Panc1 (cell line): ENCODE measurements at regions not wholly inside any gene's neighbourhood (a gene's known extent, or its start where the extent isn't known, plus 50 kb on each side); places are given as distances from the start of the nearest gene placed in this dataset.
"Not testable (repeated sequence)": the region's sequence is repeated elsewhere in the genome, so short reads cannot be mapped to it uniquely, and the experiment has no call there.

ENCODE experiments used
- ATAC-seq: fragments of 200-7000 bp; cut with Tn5 transposase; 2 replicates; pipeline ENCODE4 v1.9.1; 2020; ENCODE audit warnings: mild to moderate bottlenecking, moderate library complexity
- BruUV-seq: library from RNA; stranded (reverse); fragments of 400-500 nt; replicated peaks from 2 replicates; lab custom pipeline; 2021; lab: Mats Ljungman, UMichigan
- CTCF ChIA-PET: fragments of 300-600 bp; sonication (Branson Sonifier 250); formaldehyde crosslinking; loops from one replicate; lab custom pipeline; 2022; ENCODE audit warnings: antibody characterized with exemption; lab: Charles Lee
- POLR2A ChIA-PET: fragments of 300-600 bp; sonication (Branson Sonifier 250); formaldehyde crosslinking; loops from one replicate; lab custom pipeline; 2022; ENCODE audit warnings: antibody characterized with exemption; lab: Charles Lee
- DNase-seq: peaks from one replicate; pipeline ENCODE4 v3.0.0-alpha.2; 2010; ENCODE audit warnings: low read depth, low spot score
- H3K27ac ChIP-seq: 2 replicates; pipeline ENCODE4 v1.5.1; 2011; ENCODE audit warnings: mild to moderate bottlenecking, low read length, inconsistent platforms
- H3K27me3 ChIP-seq: fragments of 200-500 bp; sonication (Bioruptor generic); 2 replicates; pipeline ENCODE4 v1.6.0; 2014; ENCODE audit warnings: low read length, inconsistent platforms; ENCODE audit not compliant: control insufficient read depth, insufficient read depth
- H3K36me3 ChIP-seq: fragments of 200-500 bp; sonication (Bioruptor generic); 2 replicates; pipeline ENCODE4 v1.5.1; 2014; ENCODE audit warnings: inconsistent platforms, mild to moderate bottlenecking, low read length, moderate library complexity; ENCODE audit not compliant: control insufficient read depth, insufficient read depth
- H3K4me1 ChIP-seq: 2 replicates; pipeline ENCODE4 v1.5.1; 2011; ENCODE audit warnings: inconsistent platforms, mild to moderate bottlenecking, low read length, moderate library complexity; ENCODE audit not compliant: control insufficient read depth, insufficient read depth
- H3K4me3 ChIP-seq, 2 experiments: 2 replicates each; pipeline ENCODE4 v1.5.1; 2011 to 2012; ENCODE audit warnings: low read depth in 2 of 2, low read length in 2 of 2, mild to moderate bottlenecking in 2 of 2, inconsistent platforms in 1 of 2, moderate library complexity in 1 of 2
- H3K9me3 ChIP-seq: fragments of 200-500 bp; sonication (Bioruptor generic); 2 replicates; pipeline ENCODE4 v1.5.1; 2014; ENCODE audit warnings: low read depth, mild to moderate bottlenecking, inconsistent platforms, low read length, moderate library complexity; ENCODE audit not compliant: control insufficient read depth, insufficient read depth
- POLR2AphosphoS5 ChIP-seq: IDR thresholded peaks from 2 replicates; pipeline ENCODE4 v1.6.1; 2012; ENCODE audit warnings: mild to moderate bottlenecking, low read depth, low read length, moderate library complexity
- SIN3A ChIP-seq: IDR thresholded peaks from 2 replicates; pipeline ENCODE4 v1.6.1; 2012; ENCODE audit warnings: low read depth, mild to moderate bottlenecking, low read length, moderate library complexity, borderline replicate concordance; ENCODE audit not compliant: insufficient read depth
- TCF7L2 ChIP-seq: IDR thresholded peaks from 2 replicates; pipeline ENCODE4 v1.6.1; 2011; ENCODE audit warnings: mild to moderate bottlenecking, low read depth, low read length, inconsistent platforms
- in situ Hi-C: cut with HindIII; loops from 2 replicates; pipeline ENCODE4 v1.10.0; 2016; ENCODE audit warnings: low sequenced_read_pairs, low pct_unique_long_range_greater_than_20kb
- intact Hi-C: fragments of 100-400 bp; cut with micrococcal nuclease; formaldehyde crosslinking; loops from one replicate; pipeline ENCODE4 v1.10.0; 2022; ENCODE audit not compliant: unreplicated experiment
- TF ChIP-seq, protein P1 (sequence below), 2 experiments: IDR thresholded peaks; 2 replicates each; pipeline ENCODE4 v1.6.1; 2011 to 2012; ENCODE audit warnings: low read depth in 2 of 2, control low read depth in 1 of 2, low read length in 1 of 2, mild to moderate bottlenecking in 1 of 2, moderate library complexity in 1 of 2; ENCODE audit not compliant: insufficient read depth in 1 of 2
- TF ChIP-seq, protein P2 (sequence below): fragments of 450-650 bp; IDR thresholded peaks from 2 replicates; pipeline ENCODE4 v1.5.1; 2017; ENCODE audit warnings: mild to moderate bottlenecking

DNA sequence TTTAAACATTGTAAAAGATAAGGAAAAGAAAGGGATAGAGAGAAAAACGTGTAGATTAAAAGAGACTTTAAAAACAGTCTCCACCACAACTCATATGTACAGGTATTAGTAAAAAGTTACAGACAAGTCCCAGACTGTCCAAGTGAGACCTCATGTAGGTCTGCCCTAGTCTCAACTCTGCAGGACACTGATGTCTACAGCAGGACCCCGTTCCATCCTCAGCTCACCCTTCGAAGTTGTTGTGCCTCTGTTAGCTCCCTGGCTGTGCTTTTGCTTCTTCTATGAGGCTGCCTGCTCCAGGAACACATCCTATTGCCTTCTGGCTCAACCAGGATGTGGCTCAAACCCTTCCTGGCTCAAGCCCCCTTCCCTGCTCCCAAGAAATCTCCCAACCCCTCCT lies 72.9 kb upstream of the FBXO28 start:
- Histone ChIP-seq H3K9me3 (no peaks in the 10 kb centered on the region), H3K4me3 (no peak overlapping the region), H3K4me1 (no peaks in the 10 kb centered on the region), H3K36me3 (no peaks in the 10 kb centered on the region), H3K27ac (no peak overlapping the region), H3K27me3 (peaks cover 3% of the 10 kb centered on the region; the same call in 1 of the 2 replicates)
- no peak for TF ChIP-seq TCF7L2
- TF ChIP-seq, protein P1, sequence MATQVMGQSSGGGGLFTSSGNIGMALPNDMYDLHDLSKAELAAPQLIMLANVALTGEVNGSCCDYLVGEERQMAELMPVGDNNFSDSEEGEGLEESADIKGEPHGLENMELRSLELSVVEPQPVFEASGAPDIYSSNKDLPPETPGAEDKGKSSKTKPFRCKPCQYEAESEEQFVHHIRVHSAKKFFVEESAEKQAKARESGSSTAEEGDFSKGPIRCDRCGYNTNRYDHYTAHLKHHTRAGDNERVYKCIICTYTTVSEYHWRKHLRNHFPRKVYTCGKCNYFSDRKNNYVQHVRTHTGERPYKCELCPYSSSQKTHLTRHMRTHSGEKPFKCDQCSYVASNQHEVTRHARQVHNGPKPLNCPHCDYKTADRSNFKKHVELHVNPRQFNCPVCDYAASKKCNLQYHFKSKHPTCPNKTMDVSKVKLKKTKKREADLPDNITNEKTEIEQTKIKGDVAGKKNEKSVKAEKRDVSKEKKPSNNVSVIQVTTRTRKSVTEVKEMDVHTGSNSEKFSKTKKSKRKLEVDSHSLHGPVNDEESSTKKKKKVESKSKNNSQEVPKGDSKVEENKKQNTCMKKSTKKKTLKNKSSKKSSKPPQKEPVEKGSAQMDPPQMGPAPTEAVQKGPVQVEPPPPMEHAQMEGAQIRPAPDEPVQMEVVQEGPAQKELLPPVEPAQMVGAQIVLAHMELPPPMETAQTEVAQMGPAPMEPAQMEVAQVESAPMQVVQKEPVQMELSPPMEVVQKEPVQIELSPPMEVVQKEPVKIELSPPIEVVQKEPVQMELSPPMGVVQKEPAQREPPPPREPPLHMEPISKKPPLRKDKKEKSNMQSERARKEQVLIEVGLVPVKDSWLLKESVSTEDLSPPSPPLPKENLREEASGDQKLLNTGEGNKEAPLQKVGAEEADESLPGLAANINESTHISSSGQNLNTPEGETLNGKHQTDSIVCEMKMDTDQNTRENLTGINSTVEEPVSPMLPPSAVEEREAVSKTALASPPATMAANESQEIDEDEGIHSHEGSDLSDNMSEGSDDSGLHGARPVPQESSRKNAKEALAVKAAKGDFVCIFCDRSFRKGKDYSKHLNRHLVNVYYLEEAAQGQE (IDR thresholded peaks at IDR 0.05; ENCODE audit: insufficient read depth in 1 of 2, low read depth in 2 of 2, low read length in 1 of 2): no peak
- TF ChIP-seq POLR2AphosphoS5: no peak
- no peak for TF ChIP-seq SIN3A
- TF ChIP-seq, protein P2, sequence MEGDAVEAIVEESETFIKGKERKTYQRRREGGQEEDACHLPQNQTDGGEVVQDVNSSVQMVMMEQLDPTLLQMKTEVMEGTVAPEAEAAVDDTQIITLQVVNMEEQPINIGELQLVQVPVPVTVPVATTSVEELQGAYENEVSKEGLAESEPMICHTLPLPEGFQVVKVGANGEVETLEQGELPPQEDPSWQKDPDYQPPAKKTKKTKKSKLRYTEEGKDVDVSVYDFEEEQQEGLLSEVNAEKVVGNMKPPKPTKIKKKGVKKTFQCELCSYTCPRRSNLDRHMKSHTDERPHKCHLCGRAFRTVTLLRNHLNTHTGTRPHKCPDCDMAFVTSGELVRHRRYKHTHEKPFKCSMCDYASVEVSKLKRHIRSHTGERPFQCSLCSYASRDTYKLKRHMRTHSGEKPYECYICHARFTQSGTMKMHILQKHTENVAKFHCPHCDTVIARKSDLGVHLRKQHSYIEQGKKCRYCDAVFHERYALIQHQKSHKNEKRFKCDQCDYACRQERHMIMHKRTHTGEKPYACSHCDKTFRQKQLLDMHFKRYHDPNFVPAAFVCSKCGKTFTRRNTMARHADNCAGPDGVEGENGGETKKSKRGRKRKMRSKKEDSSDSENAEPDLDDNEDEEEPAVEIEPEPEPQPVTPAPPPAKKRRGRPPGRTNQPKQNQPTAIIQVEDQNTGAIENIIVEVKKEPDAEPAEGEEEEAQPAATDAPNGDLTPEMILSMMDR: no peak
- POLR2A ChIA-PET: no interaction called here
- DNase-seq (no peak), ATAC-seq (0 out of 2 replicates have a peak, but pooled peaks have one; percentile 57)
- intact Hi-C loops (no loop called here), in situ Hi-C loops (no loop called here)
- CTCF ChIA-PET: no interaction called here
- no TSS peak for BruUV-seq

DNA sequence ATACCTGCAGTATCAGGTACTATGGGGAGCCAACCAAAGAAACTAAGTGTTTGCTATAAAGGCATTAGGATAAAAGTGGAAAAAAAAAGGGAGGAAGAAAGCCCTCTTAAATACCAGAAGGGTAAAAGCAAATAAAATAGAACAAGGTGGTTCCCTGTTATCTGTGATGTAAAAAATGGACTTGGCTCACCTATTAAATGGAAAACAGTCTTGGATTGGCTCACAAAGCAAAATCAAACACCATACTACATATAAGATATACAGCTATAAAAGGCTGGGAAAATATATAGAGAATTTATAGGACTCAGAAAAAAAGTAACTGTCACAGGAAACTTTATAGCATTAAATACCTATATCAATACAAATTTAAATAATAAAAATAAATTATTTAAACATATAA lies 73.5 kb upstream of the FBXO28 start:
- POLR2A ChIA-PET, H3K27me3 ChIP-seq, intact Hi-C loops, CTCF ChIA-PET, H3K4me1 ChIP-seq, H3K9me3 ChIP-seq, BruUV-seq, DNase-seq, in situ Hi-C loops, H3K27ac ChIP-seq, H3K4me3 ChIP-seq, H3K36me3 ChIP-seq, ATAC-seq: not testable (repeated sequence)

DNA sequence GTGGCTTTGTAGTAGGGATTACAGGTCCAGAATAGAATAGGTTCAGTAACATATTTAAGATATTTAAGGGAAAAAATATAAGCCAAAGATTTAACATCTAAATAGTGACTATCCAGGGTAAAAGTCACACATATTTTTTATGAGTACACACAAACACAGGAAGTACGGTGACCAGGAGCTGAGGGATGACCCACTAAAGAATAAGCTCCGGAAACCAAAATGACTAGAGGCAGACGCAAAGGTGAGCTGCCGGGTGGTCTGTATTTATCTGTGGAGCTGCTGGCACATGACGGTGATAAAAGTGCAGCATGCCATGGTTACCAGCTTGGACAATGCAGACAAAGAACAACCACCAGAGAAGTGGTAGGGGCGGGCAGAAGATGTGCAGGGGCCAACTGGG lies 73.9 kb upstream of the FBXO28 start:
- intact Hi-C loops, ATAC-seq, CTCF ChIA-PET, H3K4me3 ChIP-seq, POLR2A ChIA-PET, H3K36me3 ChIP-seq, H3K27ac ChIP-seq, BruUV-seq, in situ Hi-C loops, DNase-seq, H3K9me3 ChIP-seq, H3K27me3 ChIP-seq, H3K4me1 ChIP-seq: not testable (repeated sequence)

DNA sequence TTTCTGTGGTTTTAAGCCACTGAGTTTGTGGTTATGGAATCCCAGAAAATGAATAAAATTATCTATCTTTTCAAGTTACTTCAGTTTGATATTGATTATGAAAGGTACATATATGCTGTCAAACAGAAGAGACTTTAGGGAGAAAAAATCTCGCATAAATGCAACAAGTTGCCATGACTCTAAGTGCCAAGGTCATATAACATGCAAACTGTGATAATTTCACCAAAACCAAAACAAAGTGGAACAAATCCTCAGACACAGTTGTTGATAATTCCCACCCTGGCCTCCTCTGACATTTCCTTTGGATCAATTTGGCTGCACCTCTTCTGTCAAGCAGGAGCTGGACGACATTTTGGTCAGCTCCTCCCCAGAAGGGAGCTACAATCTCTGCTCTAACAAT lies 75.1 kb upstream of the FBXO28 start:
- ATAC-seq, intact Hi-C loops: not testable (repeated sequence)

DNA sequence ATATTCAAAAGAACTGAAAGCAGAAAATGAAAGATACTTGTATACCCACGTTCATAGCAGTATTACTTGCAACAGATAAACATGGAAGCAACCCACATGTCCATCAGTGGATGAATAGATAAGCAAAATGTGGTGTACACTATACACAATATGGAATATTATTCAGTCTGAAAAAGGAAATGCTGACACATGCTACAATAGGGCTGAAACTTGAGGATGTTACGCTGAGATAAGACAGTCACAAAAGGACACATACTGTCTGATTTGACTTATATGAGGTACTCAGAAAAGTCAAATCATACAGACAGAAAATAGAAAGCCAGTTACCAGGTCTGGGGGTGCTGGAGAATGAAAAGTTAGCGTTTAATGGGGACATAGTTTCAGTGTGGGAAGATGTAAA lies 76.5 kb upstream of the FBXO28 start:
- H3K4me1 ChIP-seq, H3K4me3 ChIP-seq, DNase-seq, ATAC-seq, H3K27ac ChIP-seq, in situ Hi-C loops, H3K9me3 ChIP-seq, BruUV-seq, CTCF ChIA-PET, H3K36me3 ChIP-seq, intact Hi-C loops, H3K27me3 ChIP-seq, POLR2A ChIA-PET: not testable (repeated sequence)

More for the DNA sequence above, 75.1 kb upstream of the FBXO28 start:
- CTCF ChIA-PET, BruUV-seq, H3K36me3 ChIP-seq, in situ Hi-C loops, H3K27ac ChIP-seq, H3K9me3 ChIP-seq, POLR2A ChIA-PET, H3K4me3 ChIP-seq, H3K4me1 ChIP-seq, H3K27me3 ChIP-seq, DNase-seq: not testable (repeated sequence)
